OCI-M2 (cell line): ENCODE measurements at regions not wholly inside any gene's neighbourhood (a gene's known extent, or its start where the extent isn't known, plus 50 kb on each side); places are given as distances from the start of the nearest gene placed in this dataset.

Experiments used
- DNase-seq: peaks from one replicate; lab custom pipeline; 2025; ENCODE audit not compliant: unreplicated experiment; lab: John Stamatoyannopoulos, UW

- DNase-seq: no peak
These were observed 119.0 kb upstream of the TMEFF2 start for GRCh38 chr2:192313773-192314172.

GRCh38 chr2:192311701-192312460, 117.1 kb upstream of the TMEFF2 start:
- DNase-seq: no peak

GRCh38 chr2:192307530-192307929, 112.8 kb upstream of the TMEFF2 start:
- no peak for DNase-seq

- DNase-seq: no peak
These were observed 103.9 kb upstream of the TMEFF2 start for GRCh38 chr2:192298664-192299063.

GRCh38 chr2:192292478-192292877, 97.7 kb upstream of the TMEFF2 start:
- no peak for DNase-seq

- no peak for DNase-seq
These were observed 93.6 kb upstream of the TMEFF2 start for GRCh38 chr2:192288295-192288694.

GRCh38 chr2:192286093-192286701, 91.5 kb upstream of the TMEFF2 start:
- DNase-seq: no peak

GRCh38 chr2:192283450-192283849, 88.7 kb upstream of the TMEFF2 start:
- DNase-seq: no peak

GRCh38 chr2:192278701-192279100, 84.0 kb upstream of the TMEFF2 start:
- no peak for DNase-seq

- DNase-seq: no peak
These were observed 82.9 kb upstream of the TMEFF2 start for GRCh38 chr2:192277494-192278109.

GRCh38 chr2:192275632-192276031, 80.9 kb upstream of the TMEFF2 start:
- DNase-seq: no peak

- no peak for DNase-seq
These were observed 72.8 kb upstream of the TMEFF2 start for GRCh38 chr2:192267484-192267883.

- no peak for DNase-seq
These were observed 71.0 kb upstream of the TMEFF2 start for GRCh38 chr2:192265751-192266150.

- no peak for DNase-seq
These were observed 59.7 kb upstream of the TMEFF2 start for GRCh38 chr2:192254444-192254843.

GRCh38 chr2:192253692-192254091, 59.0 kb upstream of the TMEFF2 start:
- DNase-seq: no peak

GRCh38 chr2:192250961-192251360, 56.2 kb upstream of the TMEFF2 start:
- DNase-seq: no peak

- DNase-seq: no peak
These were observed 52.7 kb upstream of the TMEFF2 start for GRCh38 chr2:192247456-192247855.

- no peak for DNase-seq
These were observed 51.6 kb upstream of the TMEFF2 start for GRCh38 chr2:192246297-192246696.

GRCh38 chr2:192245329-192245728, 50.6 kb upstream of the TMEFF2 start:
- no peak for DNase-seq
